HepG2 (cell line): ENCODE measurements at regions not wholly inside any gene's neighbourhood (a gene's known extent, or its start where the extent isn't known, plus 50 kb on each side); places are given as distances from the start of the nearest gene placed in this dataset.
A peak's percentile ranks its signal among the peaks of the same experiment; 100 is the strongest.

Source experiments
- ATAC-seq: fragments of 200-7000 bp; cut with Tn5 transposase; 3 replicates; pipeline ENCODE4 v1.9.1; 2020; ENCODE audit warnings: mild to moderate bottlenecking, moderate library complexity
- BruUV-seq: library from RNA; stranded (reverse); fragments of 400-500 nt; replicated peaks from 2 replicates; lab custom pipeline; 2021; lab: Mats Ljungman, UMichigan
- CTCF ChIA-PET: fragments of 300-600 bp; formaldehyde crosslinking; extraction: SDS; loops from one replicate; lab custom pipeline; 2021; ENCODE audit warnings: low total read pairs, inconsistent platforms, low intra/inter-chr PET ratio; lab: Yijun Ruan, JAX
- POLR2A ChIA-PET: fragments of 350-600 bp; sonication (Branson Sonifier 250); formaldehyde crosslinking; loops from one replicate; lab custom pipeline; 2020; ENCODE audit warnings: antibody characterized with exemption, inconsistent platforms; lab: Yijun Ruan, JAX
- DNase-seq: peaks from one replicate; pipeline ENCODE4 v3.0.0-alpha.2; 2015; ENCODE audit warnings: low spot score
- FAIRE-seq: peaks from 3 replicates; lab custom pipeline; 2011; peaks lifted over from hg19 to GRCh38; lab: Jason Lieb, UNC
- H2AFZ ChIP-seq: one replicate; pipeline ENCODE4 v1.6.1; 2011; ENCODE audit warnings: low read length, inconsistent platforms
- H3K27ac ChIP-seq: fragments of 300-600 bp; 3 replicates; pipeline ENCODE4 v1.8.0; 2011; ENCODE audit warnings: mixed run types, mild to moderate bottlenecking, mixed read lengths, low read length, inconsistent platforms; ENCODE audit not compliant: insufficient read depth; ENCODE audit errors: extremely low read length
- H3K27me3 ChIP-seq, 2 experiments: fragments of 200-600 bp in 1 of 2; 2 replicates in 1 of 2; 3 replicates in 1 of 2; pipeline versions ENCODE4 v1.6.0 to v1.8.0; 2011; ENCODE audit warnings: low read length in 2 of 2, mild to moderate bottlenecking in 2 of 2, moderate library complexity in 2 of 2, inconsistent platforms in 1 of 2; ENCODE audit not compliant: insufficient read depth in 2 of 2, control insufficient read depth in 1 of 2
- H3K36me3 ChIP-seq, 2 experiments: fragments of 200-600 bp in 1 of 2; replicated peaks in 1 of 2; 2 replicates in 1 of 2; 3 replicates in 1 of 2; pipeline versions ENCODE4 v1.5.1 to v1.8.0; 2011; ENCODE audit warnings: low read length in 2 of 2, inconsistent platforms in 1 of 2; ENCODE audit not compliant: insufficient read depth in 2 of 2, control insufficient read depth in 1 of 2
- H3K4me1 ChIP-seq: 2 replicates; pipeline ENCODE4 v1.5.1; 2012; ENCODE audit warnings: low read length, inconsistent platforms; ENCODE audit not compliant: insufficient read depth
- H3K4me2 ChIP-seq: 2 replicates; pipeline ENCODE4 v1.6.0; 2011; ENCODE audit warnings: low read depth, low read length, inconsistent platforms
- H3K4me3 ChIP-seq, 3 experiments: fragments of 200-600 bp in 1 of 3; sonication (generic), shearing (Covaris generic) in 1 of 3; replicated peaks in 1 of 3; 2 replicates each; pipeline ENCODE4 v1.5.1; 2011 to 2016; ENCODE audit warnings: low read length in 3 of 3, inconsistent platforms in 2 of 3, low read depth in 2 of 3, mild to moderate bottlenecking in 2 of 3, control low read depth in 1 of 3, mixed read lengths in 1 of 3; ENCODE audit not compliant: insufficient read depth in 1 of 3
- H3K79me2 ChIP-seq: one replicate; pipeline ENCODE4 v1.6.1; 2011; ENCODE audit warnings: low read length, inconsistent platforms; ENCODE audit not compliant: insufficient read depth
- H3K9ac ChIP-seq: 2 replicates; pipeline ENCODE4 v1.6.0; 2011; ENCODE audit warnings: mild to moderate bottlenecking, low read depth, low read length, inconsistent platforms; ENCODE audit not compliant: insufficient read depth
- H3K9me3 ChIP-seq: 2 replicates; pipeline ENCODE4 v1.5.1; 2012; ENCODE audit warnings: mild to moderate bottlenecking, low read length
- H4K20me1 ChIP-seq: 2 replicates; pipeline ENCODE4 v1.6.0; 2011; ENCODE audit warnings: inconsistent platforms, mild to moderate bottlenecking, low read length, moderate library complexity; ENCODE audit not compliant: insufficient read depth
- FOSL2 ChIP-seq: sonication (generic); formaldehyde crosslinking; IDR thresholded peaks from 2 replicates; pipeline ENCODE4 v1.4.0; 2020; ENCODE audit warnings: missing genetic modification reagents
- HOXD1 ChIP-seq: sonication (generic); formaldehyde crosslinking; IDR thresholded peaks from 2 replicates; pipeline ENCODE4 v1.5.0; 2020; ENCODE audit warnings: missing genetic modification reagents
- IRX3 ChIP-seq: sonication (generic); formaldehyde crosslinking; IDR thresholded peaks from 2 replicates; pipeline ENCODE4 v1.8.1; 2023; ENCODE audit warnings: mild to moderate bottlenecking, low read depth, missing genetic modification reagents, borderline replicate concordance
- ZNF260 ChIP-seq: sonication (generic); formaldehyde crosslinking; IDR thresholded peaks from 2 replicates; pipeline ENCODE4 v1.4.0; 2020; ENCODE audit warnings: missing genetic modification reagents, low read depth, mild to moderate bottlenecking, borderline replicate concordance
- WGBS: methylation state at CpG from one replicate; pipeline ENCODE4 v1.1.6; 2017; ENCODE audit warnings: low lambda C conversion rate; 5-methylcytosine and 5-hydroxymethylcytosine counted together
- in situ Hi-C: cut with HindIII; loops from 2 replicates; pipeline ENCODE4 v1.10.0; 2017; ENCODE audit warnings: low pct_unique_long_range_greater_than_20kb; ENCODE audit not compliant: extremely low pct_ligation_motif_present
- intact Hi-C: fragments of 100-400 bp; cut with micrococcal nuclease; formaldehyde crosslinking; loops from one replicate; pipeline ENCODE4 v1.10.0; 2022; ENCODE audit not compliant: unreplicated experiment
- TF ChIP-seq, protein P1 (sequence below): sonication (generic); formaldehyde crosslinking; IDR thresholded peaks from 2 replicates; pipeline ENCODE4 v1.5.0; 2020; ENCODE audit warnings: mild to moderate bottlenecking, missing genetic modification reagents, moderate library complexity
- TF ChIP-seq, protein P2 (sequence below): sonication (generic); IDR thresholded peaks from 2 replicates; pipeline ENCODE4 v1.6.1; 2016; ENCODE audit warnings: low read depth, borderline replicate concordance

GRCh38 chr6:22471132-22471690, 98.2 kb upstream of the HDGFL1 start:
- DNase-seq (no peak), ATAC-seq (peak; percentile 57; the same call in 2 of the 3 replicates), FAIRE-seq (no peak)
- no peak overlapping the region for H3K9ac ChIP-seq
- no peak overlapping the region for H2AFZ ChIP-seq
- no TSS peak for BruUV-seq
- no peaks in the 10 kb centered on the region for H4K20me1 ChIP-seq
- ChIA-PET POLR2A (no interaction called here), CTCF (no interaction called here)
- in situ Hi-C loops (no loop called here), intact Hi-C loops (no loop called here)
- H3K79me2 ChIP-seq: no peaks in the 10 kb centered on the region
- H3K4me1 ChIP-seq: no peaks in the 10 kb centered on the region
- no peak overlapping the region for H3K4me2 ChIP-seq
- H3K9me3 ChIP-seq: peaks cover 95% of the 10 kb centered on the region
- WGBS: 2% methylated on average over 4 of the region's 4 CpGs
- H3K27ac ChIP-seq: no peak overlapping the region
- no peak overlapping the region for H3K4me3 ChIP-seq
- H3K27me3 ChIP-seq: no peaks in the 10 kb centered on the region
- TF ChIP-seq FOSL2 (CRISPR knock-in tag): no peak
- TF ChIP-seq, protein P1, sequence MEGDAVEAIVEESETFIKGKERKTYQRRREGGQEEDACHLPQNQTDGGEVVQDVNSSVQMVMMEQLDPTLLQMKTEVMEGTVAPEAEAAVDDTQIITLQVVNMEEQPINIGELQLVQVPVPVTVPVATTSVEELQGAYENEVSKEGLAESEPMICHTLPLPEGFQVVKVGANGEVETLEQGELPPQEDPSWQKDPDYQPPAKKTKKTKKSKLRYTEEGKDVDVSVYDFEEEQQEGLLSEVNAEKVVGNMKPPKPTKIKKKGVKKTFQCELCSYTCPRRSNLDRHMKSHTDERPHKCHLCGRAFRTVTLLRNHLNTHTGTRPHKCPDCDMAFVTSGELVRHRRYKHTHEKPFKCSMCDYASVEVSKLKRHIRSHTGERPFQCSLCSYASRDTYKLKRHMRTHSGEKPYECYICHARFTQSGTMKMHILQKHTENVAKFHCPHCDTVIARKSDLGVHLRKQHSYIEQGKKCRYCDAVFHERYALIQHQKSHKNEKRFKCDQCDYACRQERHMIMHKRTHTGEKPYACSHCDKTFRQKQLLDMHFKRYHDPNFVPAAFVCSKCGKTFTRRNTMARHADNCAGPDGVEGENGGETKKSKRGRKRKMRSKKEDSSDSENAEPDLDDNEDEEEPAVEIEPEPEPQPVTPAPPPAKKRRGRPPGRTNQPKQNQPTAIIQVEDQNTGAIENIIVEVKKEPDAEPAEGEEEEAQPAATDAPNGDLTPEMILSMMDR (CRISPR knock-in tag): 0 out of 2 replicates have a peak, but pooled peaks have one; percentile 7
- H3K36me3 ChIP-seq: no peaks in the 10 kb centered on the region

DNA sequence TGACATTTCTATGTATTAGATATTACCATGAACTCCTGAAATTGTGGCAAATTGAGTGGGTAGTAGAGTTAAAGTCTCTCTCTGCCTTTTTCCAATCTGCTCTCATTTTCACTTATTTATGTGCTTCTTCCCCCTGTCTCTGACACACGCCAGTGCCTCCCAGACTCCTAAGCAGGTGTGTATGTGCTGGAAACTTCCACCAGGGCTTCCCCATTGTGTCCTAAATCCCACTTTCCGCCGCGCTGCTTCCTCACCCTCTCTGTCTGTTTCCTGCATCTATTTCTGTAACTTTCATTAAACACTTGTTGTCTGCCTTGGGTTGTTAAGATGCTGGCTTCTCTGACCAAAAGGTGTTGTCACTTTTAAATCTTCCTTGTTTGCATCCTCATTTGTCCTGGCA, 97.6 kb upstream of the HDGFL1 start:
- H3K27ac ChIP-seq: no peak overlapping the region
- H3K9ac ChIP-seq: no peak overlapping the region
- H3K4me3 ChIP-seq: no peak overlapping the region
- DNase-seq (no peak), FAIRE-seq (no peak), ATAC-seq (no peak)
- no peak overlapping the region for H2AFZ ChIP-seq
- WGBS: 39% methylated on average over 4 of the region's 4 CpGs
- no peaks in the 10 kb centered on the region for H3K4me1 ChIP-seq
- H3K79me2 ChIP-seq: no peaks in the 10 kb centered on the region
- H3K36me3 ChIP-seq: no peaks in the 10 kb centered on the region
- BruUV-seq: no TSS peak
- no peaks in the 10 kb centered on the region for H4K20me1 ChIP-seq
- no peak overlapping the region for H3K4me2 ChIP-seq
- H3K9me3 ChIP-seq: peaks cover 94% of the 10 kb centered on the region
- TF ChIP-seq ZNF260: no peak
- TF ChIP-seq, protein P2, sequence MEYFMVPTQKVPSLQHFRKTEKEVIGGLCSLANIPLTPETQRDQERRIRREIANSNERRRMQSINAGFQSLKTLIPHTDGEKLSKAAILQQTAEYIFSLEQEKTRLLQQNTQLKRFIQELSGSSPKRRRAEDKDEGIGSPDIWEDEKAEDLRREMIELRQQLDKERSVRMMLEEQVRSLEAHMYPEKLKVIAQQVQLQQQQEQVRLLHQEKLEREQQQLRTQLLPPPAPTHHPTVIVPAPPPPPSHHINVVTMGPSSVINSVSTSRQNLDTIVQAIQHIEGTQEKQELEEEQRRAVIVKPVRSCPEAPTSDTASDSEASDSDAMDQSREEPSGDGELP: no peak
- no peak for TF ChIP-seq HOXD1 (CRISPR knock-in tag)
- TF ChIP-seq IRX3 (CRISPR knock-in tag): no peak
- ChIA-PET CTCF (no interaction called here), POLR2A (no interaction called here)
- intact Hi-C loops (no loop called here), in situ Hi-C loops (no loop called here)
- H3K27me3 ChIP-seq: no peaks in the 10 kb centered on the region
